ENCODE measurements at regions not wholly inside any gene's neighbourhood (a gene's known extent, or its start where the extent isn't known, plus 50 kb on each side); places are given as distances from the start of the nearest gene placed in this dataset.

DNA sequence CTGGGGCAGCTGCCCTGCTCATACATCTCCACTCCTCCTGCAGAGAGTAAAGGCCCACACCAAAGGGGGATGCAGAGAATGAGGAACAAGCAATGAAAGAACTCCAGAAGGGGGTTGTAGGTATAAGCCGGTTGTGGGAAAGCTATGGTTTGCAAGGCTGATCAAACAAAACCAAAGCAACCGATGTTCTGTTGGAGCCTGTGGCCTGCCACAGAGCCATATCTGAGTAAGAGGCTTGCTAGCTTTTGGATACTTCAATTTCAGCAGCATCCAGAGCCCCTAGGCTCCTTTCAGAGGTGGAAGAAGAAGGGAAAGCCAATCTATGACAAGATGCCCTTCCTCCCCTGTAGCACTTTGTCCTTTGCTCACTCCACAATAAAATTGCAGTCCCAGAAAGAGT is 163.2 kb downstream of the RRAGC start:
- TF ChIP-seq, protein P1, sequence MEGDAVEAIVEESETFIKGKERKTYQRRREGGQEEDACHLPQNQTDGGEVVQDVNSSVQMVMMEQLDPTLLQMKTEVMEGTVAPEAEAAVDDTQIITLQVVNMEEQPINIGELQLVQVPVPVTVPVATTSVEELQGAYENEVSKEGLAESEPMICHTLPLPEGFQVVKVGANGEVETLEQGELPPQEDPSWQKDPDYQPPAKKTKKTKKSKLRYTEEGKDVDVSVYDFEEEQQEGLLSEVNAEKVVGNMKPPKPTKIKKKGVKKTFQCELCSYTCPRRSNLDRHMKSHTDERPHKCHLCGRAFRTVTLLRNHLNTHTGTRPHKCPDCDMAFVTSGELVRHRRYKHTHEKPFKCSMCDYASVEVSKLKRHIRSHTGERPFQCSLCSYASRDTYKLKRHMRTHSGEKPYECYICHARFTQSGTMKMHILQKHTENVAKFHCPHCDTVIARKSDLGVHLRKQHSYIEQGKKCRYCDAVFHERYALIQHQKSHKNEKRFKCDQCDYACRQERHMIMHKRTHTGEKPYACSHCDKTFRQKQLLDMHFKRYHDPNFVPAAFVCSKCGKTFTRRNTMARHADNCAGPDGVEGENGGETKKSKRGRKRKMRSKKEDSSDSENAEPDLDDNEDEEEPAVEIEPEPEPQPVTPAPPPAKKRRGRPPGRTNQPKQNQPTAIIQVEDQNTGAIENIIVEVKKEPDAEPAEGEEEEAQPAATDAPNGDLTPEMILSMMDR (conservative IDR thresholded peaks at IDR 0.05) = no peak
- TF ChIP-seq EZH2 (IDR thresholded peaks at IDR 0.05; ENCODE audit: low read depth) = no peak

Data from PC-9 (cell line).